Spleen (tissue), 7 donors: ENCODE measurements at regions not wholly inside any gene's neighbourhood (a gene's known extent, or its start where the extent isn't known, plus 50 kb on each side); places are given as distances from the start of the nearest gene placed in this dataset.

Source experiments
- POLR2A ChIP-seq, 3 donors: fragments of 450-650 bp; IDR thresholded peaks; one replicate each; pipeline ENCODE4 v1.5.1; 2017; ENCODE audit warnings: antibody characterized with exemption in 3 of 3, mild to moderate bottlenecking in 1 of 3
- TF ChIP-seq, protein P1 (sequence below), 11 experiments: fragments of 200-600 bp in 7 of 11; fragments of 450-650 bp in 4 of 11; sonication (generic) in 4 of 11; IDR thresholded peaks in 8 of 11; conservative IDR thresholded peaks in 3 of 11; 1 replicate in 7 of 11; 2 replicates in 4 of 11; pipeline versions ENCODE4 v1.4.0 to v1.8.0; 2016 to 2021; ENCODE audit warnings: antibody characterized with exemption in 11 of 11, inconsistent platforms in 4 of 11, mild to moderate bottlenecking in 1 of 11
- donor health status: DM: no; HTN: no; CAD: no; lungs with moderate emphysema.
- donor health status: DM: no; HTN: no; CAD: no.
- donor health status: DM: no; HTN: no; CAD: no.

GRCh38 chr2:133988316-133988891, 265.5 kb upstream of the MGAT5 start:
- TF ChIP-seq, protein P1, sequence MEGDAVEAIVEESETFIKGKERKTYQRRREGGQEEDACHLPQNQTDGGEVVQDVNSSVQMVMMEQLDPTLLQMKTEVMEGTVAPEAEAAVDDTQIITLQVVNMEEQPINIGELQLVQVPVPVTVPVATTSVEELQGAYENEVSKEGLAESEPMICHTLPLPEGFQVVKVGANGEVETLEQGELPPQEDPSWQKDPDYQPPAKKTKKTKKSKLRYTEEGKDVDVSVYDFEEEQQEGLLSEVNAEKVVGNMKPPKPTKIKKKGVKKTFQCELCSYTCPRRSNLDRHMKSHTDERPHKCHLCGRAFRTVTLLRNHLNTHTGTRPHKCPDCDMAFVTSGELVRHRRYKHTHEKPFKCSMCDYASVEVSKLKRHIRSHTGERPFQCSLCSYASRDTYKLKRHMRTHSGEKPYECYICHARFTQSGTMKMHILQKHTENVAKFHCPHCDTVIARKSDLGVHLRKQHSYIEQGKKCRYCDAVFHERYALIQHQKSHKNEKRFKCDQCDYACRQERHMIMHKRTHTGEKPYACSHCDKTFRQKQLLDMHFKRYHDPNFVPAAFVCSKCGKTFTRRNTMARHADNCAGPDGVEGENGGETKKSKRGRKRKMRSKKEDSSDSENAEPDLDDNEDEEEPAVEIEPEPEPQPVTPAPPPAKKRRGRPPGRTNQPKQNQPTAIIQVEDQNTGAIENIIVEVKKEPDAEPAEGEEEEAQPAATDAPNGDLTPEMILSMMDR (IDR thresholded peaks at IDR 0.05 in 8 of 11, conservative IDR thresholded peaks at IDR 0.05 in 3 of 11), result no peak
- no peak for TF ChIP-seq POLR2A (IDR thresholded peaks at IDR 0.05)
